OCI-LY7 (cell line): ENCODE measurements at regions not wholly inside any gene's neighbourhood (a gene's known extent, or its start where the extent isn't known, plus 50 kb on each side); places are given as distances from the start of the nearest gene placed in this dataset.

Experiments used
- BruUV-seq: library from RNA; stranded (reverse); fragments of 400-500 nt; replicated peaks from 2 replicates; lab custom pipeline; 2021; lab: Mats Ljungman, UMichigan
- CTCF ChIA-PET: fragments of 300-600 bp; sonication (Branson Sonifier 250); formaldehyde crosslinking; loops from one replicate; lab custom pipeline; 2022; ENCODE audit warnings: antibody characterized with exemption; ENCODE audit not compliant: unreplicated experiment; lab: Charles Lee
- POLR2A ChIA-PET: fragments of 300-600 bp; sonication (Branson Sonifier 250); formaldehyde crosslinking; loops from one replicate; lab custom pipeline; 2022; ENCODE audit warnings: antibody characterized with exemption; lab: Charles Lee
- DNase-seq: peaks from one replicate; pipeline ENCODE4 v3.0.0-alpha.2; 2015; ENCODE audit warnings: low spot score
- H2AFZ ChIP-seq: fragments of 200-600 bp; sonication (generic), shearing (Covaris generic); 2 replicates; pipeline ENCODE4 v1.6.1; 2014; ENCODE audit warnings: mild to moderate bottlenecking, antibody characterized with exemption, low read length, moderate library complexity
- H3K27ac ChIP-seq: fragments of 200-600 bp; sonication (generic); 2 replicates; pipeline ENCODE4 v1.5.1; 2014; ENCODE audit warnings: mixed run types, low read depth, mild to moderate bottlenecking, moderate library complexity, low read length, inconsistent platforms; ENCODE audit not compliant: poor library complexity, severe bottlenecking
- H3K36me3 ChIP-seq: fragments of 200-600 bp; sonication (generic); 2 replicates; pipeline ENCODE4 v1.6.1; 2014; ENCODE audit warnings: mild to moderate bottlenecking, antibody characterized with exemption, low read length, moderate library complexity, mixed read lengths; ENCODE audit not compliant: insufficient read depth
- H3K4me1 ChIP-seq: fragments of 200-600 bp; sonication (generic); 2 replicates; pipeline ENCODE4 v1.5.1; 2014; ENCODE audit warnings: mild to moderate bottlenecking, low read length; ENCODE audit not compliant: insufficient read depth, poor library complexity, severe bottlenecking
- H3K4me2 ChIP-seq: fragments of 200-600 bp; sonication (generic); 2 replicates; pipeline ENCODE4 v1.6.1; 2014; ENCODE audit warnings: mild to moderate bottlenecking, low read length
- H3K4me3 ChIP-seq: fragments of 200-600 bp; sonication (generic); 2 replicates; pipeline ENCODE4 v1.5.1; 2014; ENCODE audit warnings: mild to moderate bottlenecking, low read depth, low read length; ENCODE audit not compliant: poor library complexity, severe bottlenecking
- H3K79me2 ChIP-seq: fragments of 200-600 bp; sonication (generic); 2 replicates; pipeline ENCODE4 v1.6.1; 2016; ENCODE audit warnings: low read depth, mild to moderate bottlenecking, low read length, moderate library complexity, mixed read lengths; ENCODE audit not compliant: insufficient read depth
- H3K9me2 ChIP-seq: fragments of 200-600 bp; sonication (generic); 2 replicates; pipeline ENCODE4 v1.6.1; 2016; ENCODE audit warnings: mild to moderate bottlenecking, low read length, mixed read lengths; ENCODE audit not compliant: insufficient read depth
- H3K9me3 ChIP-seq: fragments of 200-600 bp; sonication (generic); 2 replicates; pipeline ENCODE4 v1.6.1; 2014; ENCODE audit warnings: mild to moderate bottlenecking, mixed run types, low read length, mixed read lengths
- H4K20me1 ChIP-seq: fragments of 200-600 bp; sonication (generic); 2 replicates; pipeline ENCODE4 v1.6.1; 2014; ENCODE audit warnings: mild to moderate bottlenecking, antibody characterized with exemption, low read length, moderate library complexity, mixed read lengths; ENCODE audit not compliant: insufficient read depth
- CTCF ChIP-seq: fragments of 200-600 bp; sonication (generic); conservative IDR thresholded peaks from 2 replicates; pipeline ENCODE4 v1.5.1; 2014; ENCODE audit warnings: mild to moderate bottlenecking, antibody characterized with exemption, low read length, moderate library complexity, mixed read lengths
- EZH2phosphoT487 ChIP-seq: fragments of 200-600 bp; sonication (generic); IDR thresholded peaks from 2 replicates; pipeline ENCODE4 v1.6.1; 2018; ENCODE audit warnings: low read depth, borderline replicate concordance, mild to moderate bottlenecking, mixed run types, antibody characterized with exemption, low read length, moderate library complexity, mixed read lengths
- intact Hi-C: fragments of 100-400 bp; cut with micrococcal nuclease; formaldehyde crosslinking; loops from one replicate; pipeline ENCODE4 v1.10.0; 2022; ENCODE audit not compliant: unreplicated experiment

GRCh38 chr3:105931500-105931899, 62.7 kb upstream of the CBLB start:
- no TSS peak for BruUV-seq

DNA sequence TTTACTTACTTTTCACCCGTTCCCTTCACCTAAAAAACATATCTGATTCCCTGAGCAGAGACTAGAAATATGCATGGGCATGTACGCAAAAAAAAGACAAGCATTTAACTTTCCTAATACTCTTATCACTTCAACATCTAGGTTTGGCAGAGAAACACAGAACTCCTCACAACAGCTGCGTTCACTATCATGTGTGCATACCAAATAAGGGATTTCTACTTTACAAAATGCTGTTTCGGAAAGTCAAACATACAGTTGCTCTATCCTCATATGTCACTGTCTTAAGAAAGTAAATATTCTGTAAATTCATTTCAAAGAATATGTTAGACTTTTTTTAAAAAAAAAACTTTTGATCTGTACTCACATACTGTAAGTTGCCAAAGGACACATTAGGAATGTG, 65.1 kb upstream of the CBLB start:
- CTCF ChIA-PET, result no interaction called here
- H3K9me3 ChIP-seq, result no peaks in the 10 kb centered on the region
- no peaks in the 10 kb centered on the region for H3K9me2 ChIP-seq
- no peak overlapping the region for H3K4me3 ChIP-seq
- no peaks in the 10 kb centered on the region for H3K4me1 ChIP-seq
- intact Hi-C loops, result no loop called here
- H3K36me3 ChIP-seq, result no peaks in the 10 kb centered on the region
- H3K79me2 ChIP-seq, result no peaks in the 10 kb centered on the region
- H2AFZ ChIP-seq, result no peak overlapping the region
- no TSS peak for BruUV-seq
- no peak overlapping the region for H3K27ac ChIP-seq
- POLR2A ChIA-PET, result no interaction called here
- TF ChIP-seq CTCF, result no peak
- no peak for TF ChIP-seq EZH2phosphoT487
- no peaks in the 10 kb centered on the region for H4K20me1 ChIP-seq
- DNase-seq, result no peak
- no peak overlapping the region for H3K4me2 ChIP-seq

More at GRCh38 chr3:105931500-105931899, 62.7 kb upstream of the CBLB start:
- Histone ChIP-seq H2AFZ (no peak overlapping the region), H3K27ac (no peak overlapping the region), H3K4me1 (no peaks in the 10 kb centered on the region), H3K9me3 (no peaks in the 10 kb centered on the region), H3K79me2 (no peaks in the 10 kb centered on the region), H3K4me2 (no peak overlapping the region), H4K20me1 (no peaks in the 10 kb centered on the region), H3K36me3 (no peaks in the 10 kb centered on the region), H3K4me3 (no peak overlapping the region), H3K9me2 (no peaks in the 10 kb centered on the region)
- no peak for TF ChIP-seq CTCF
- TF ChIP-seq EZH2phosphoT487, result no peak
- intact Hi-C loops, result no loop called here
- POLR2A ChIA-PET, result no interaction called here
- no peak for DNase-seq
- CTCF ChIA-PET, result no interaction called here

- ChIA-PET CTCF (no interaction called here), POLR2A (interaction anchor here (1.0 to 1.6 kb wide), 2 partner anchors 10 to 15 kb away, joined by 3 read pairs; no protein-coding TSS in a partner anchor)
- Histone ChIP-seq H3K9me2 (no peaks in the 10 kb centered on the region), H3K9me3 (no peaks in the 10 kb centered on the region), H3K4me1 (no peaks in the 10 kb centered on the region), H2AFZ (0 out of 2 replicates have a peak overlapping the region, but pooled peaks have one; percentile 49), H3K4me2 (0 out of 2 replicates have a peak overlapping the region, but pooled peaks have one; percentile 12), H4K20me1 (no peaks in the 10 kb centered on the region), H3K27ac (no peak overlapping the region), H3K79me2 (no peaks in the 10 kb centered on the region), H3K36me3 (no peaks in the 10 kb centered on the region), H3K4me3 (no peak overlapping the region)
- TF ChIP-seq CTCF (no peak), EZH2phosphoT487 (no peak)
- BruUV-seq, result no TSS peak
- intact Hi-C loops, result no loop called here
- DNase-seq, result no peak
Measured at GRCh38 chr3:105938101-105938500, 69.3 kb upstream of the CBLB start.
